GM12878 (cell line): ENCODE measurements at regions not wholly inside any gene's neighbourhood (a gene's known extent, or its start where the extent isn't known, plus 50 kb on each side); places are given as distances from the start of the nearest gene placed in this dataset.

Experiments
- ATAC-seq: fragments of 200-7000 bp; cut with Tn5 transposase; 3 replicates; pipeline ENCODE4 v1.9.1; 2020; ENCODE audit warnings: mild to moderate bottlenecking, moderate library complexity
- BruUV-seq: library from RNA; stranded (reverse); fragments of 400-500 nt; replicated peaks from 2 replicates; lab custom pipeline; 2021; lab: Mats Ljungman, UMichigan
- CTCF ChIA-PET: fragments of 300-600 bp; sonication (Branson Sonifier 250); formaldehyde crosslinking; extraction: SDS; loops from one replicate; lab custom pipeline; 2021; ENCODE audit warnings: inconsistent platforms; lab: Yijun Ruan, JAX
- POLR2A ChIA-PET: fragments of 350-600 bp; formaldehyde crosslinking; extraction: SDS; loops from one replicate; lab custom pipeline; 2021; ENCODE audit warnings: inconsistent platforms; lab: Charles Lee
- RAD21 ChIA-PET: fragments of 300-600 bp; sonication (Branson Sonifier 250); formaldehyde crosslinking; loops from one replicate; lab custom pipeline; 2023; ENCODE audit warnings: antibody characterized with exemption; ENCODE audit not compliant: unreplicated experiment; lab: Charles Lee
- SMC1A ChIA-PET: fragments of 300-600 bp; sonication (Branson Sonifier 250); formaldehyde crosslinking; loops from one replicate; lab custom pipeline; 2023; ENCODE audit not compliant: unreplicated experiment, uncharacterized antibody; lab: Charles Lee
- DNase-seq: peaks from one replicate; pipeline ENCODE4 v3.0.0-alpha.2; 2011; ENCODE audit warnings: low read depth, low spot score
- FAIRE-seq: peaks from 3 replicates; lab custom pipeline; 2011; peaks lifted over from hg19 to GRCh38; lab: Jason Lieb, UNC
- H2AFZ ChIP-seq: 2 replicates; pipeline ENCODE4 v1.6.0; 2011; ENCODE audit warnings: low read depth, low read length, control low read depth; ENCODE audit not compliant: control insufficient read depth
- H3K27ac ChIP-seq: 2 replicates; pipeline ENCODE4 v1.5.1; 2011; ENCODE audit warnings: control low read depth; ENCODE audit not compliant: control insufficient read depth, insufficient read depth
- H3K27me3 ChIP-seq, 2 experiments: replicated peaks in 1 of 2; 2 replicates each; pipeline versions ENCODE4 v1.6.0 to v1.6.1; 2011; ENCODE audit warnings: low read length in 1 of 2; ENCODE audit not compliant: control insufficient read depth in 2 of 2, insufficient read depth in 2 of 2
- H3K36me3 ChIP-seq, 2 experiments: 2 replicates each; pipeline ENCODE4 v1.5.1; 2011; ENCODE audit warnings: low read length in 1 of 2; ENCODE audit not compliant: control insufficient read depth in 2 of 2, insufficient read depth in 2 of 2
- H3K4me1 ChIP-seq: 2 replicates; pipeline ENCODE4 v1.6.1; 2011; ENCODE audit warnings: mild to moderate bottlenecking, low read length, moderate library complexity, mixed read lengths; ENCODE audit not compliant: control insufficient read depth, insufficient read depth
- H3K4me2 ChIP-seq: 2 replicates; pipeline ENCODE4 v1.6.0; 2011; ENCODE audit warnings: control low read depth; ENCODE audit not compliant: control insufficient read depth, insufficient read depth
- H3K4me3 ChIP-seq: fragments of 200-600 bp; sonication (generic); 2 replicates; pipeline ENCODE4 v1.5.1; 2016
- H3K79me2 ChIP-seq: 2 replicates; pipeline ENCODE4 v1.6.0; 2011; ENCODE audit warnings: low read length; ENCODE audit not compliant: control insufficient read depth, insufficient read depth
- H3K9ac ChIP-seq: 2 replicates; pipeline ENCODE4 v1.8.0; 2011; ENCODE audit warnings: low read length, control low read depth, mixed read lengths; ENCODE audit not compliant: control insufficient read depth, insufficient read depth
- H3K9me3 ChIP-seq: replicated peaks from 3 replicates; pipeline ENCODE4 v1.5.1; 2011; ENCODE audit warnings: mild to moderate bottlenecking, low read length; ENCODE audit not compliant: control insufficient read depth, insufficient read depth
- H4K20me1 ChIP-seq: 2 replicates; pipeline ENCODE4 v1.6.0; 2011; ENCODE audit not compliant: control insufficient read depth, insufficient read depth
- NBN ChIP-seq: fragments of 450-650 bp; IDR thresholded peaks from 2 replicates; pipeline ENCODE4 v1.6.1; 2016
- PAX5 ChIP-seq: IDR thresholded peaks from 2 replicates; pipeline ENCODE4 v1.6.1; 2011; ENCODE audit warnings: low read depth, low read length, borderline replicate concordance
- RAD51 ChIP-seq: fragments of 450-650 bp; IDR thresholded peaks from 2 replicates; pipeline ENCODE4 v1.6.1; 2016; ENCODE audit warnings: moderate library complexity, mild to moderate bottlenecking, inconsistent platforms
- RFX5 ChIP-seq: IDR thresholded peaks from 2 replicates; pipeline ENCODE4 v1.6.1; 2011; ENCODE audit warnings: low read depth, low read length, improper control_type of control experiment
- SIX5 ChIP-seq: IDR thresholded peaks from 2 replicates; pipeline ENCODE4 v1.6.1; 2011; ENCODE audit warnings: mild to moderate bottlenecking, low read depth, low read length, moderate library complexity; ENCODE audit not compliant: severe bottlenecking
- STAT1 ChIP-seq: fragments of 450-650 bp; conservative IDR thresholded peaks from 2 replicates; pipeline ENCODE4 v1.6.1; 2014; ENCODE audit warnings: antibody characterized with exemption, mild to moderate bottlenecking
- ZBED1 ChIP-seq: IDR thresholded peaks from 2 replicates; pipeline ENCODE4 v1.6.1; 2016; ENCODE audit warnings: borderline replicate concordance
- ZNF24 ChIP-seq: fragments of 450-650 bp; IDR thresholded peaks from 2 replicates; pipeline ENCODE4 v1.6.1; 2017; ENCODE audit warnings: antibody characterized with exemption, mild to moderate bottlenecking
- WGBS: methylation state at CpG from one replicate; pipeline ENCODE4 v1.1.6; 2016; ENCODE audit warnings: low lambda C conversion rate; ENCODE audit not compliant: insufficient replicate concordance, insufficient coverage; ENCODE audit errors: missing lambda C conversion rate; 5-methylcytosine and 5-hydroxymethylcytosine counted together
- in situ Hi-C: fragments of 300-500 bp; cut with MboI; formaldehyde crosslinking; loops from 9 replicates; pipeline ENCODE4 v1.14.3; 2018; ENCODE audit warnings: mixed read lengths
- intact Hi-C: fragments of 100-400 bp; cut with micrococcal nuclease; formaldehyde crosslinking; loops from one replicate; pipeline ENCODE4 v1.14.2; 2022; ENCODE audit not compliant: unreplicated experiment
- TF ChIP-seq, protein P1 (sequence below): fragments of 450-650 bp; IDR thresholded peaks from 2 replicates; pipeline ENCODE4 v1.6.1; 2016; ENCODE audit warnings: mild to moderate bottlenecking, moderate library complexity, borderline replicate concordance
- TF ChIP-seq, protein P2 (sequence below): IDR thresholded peaks from 2 replicates; pipeline ENCODE4 v1.6.1; 2012; ENCODE audit warnings: improper control_type of control experiment, low read depth, low read length; ENCODE audit not compliant: insufficient replicate concordance
- TF ChIP-seq, protein P3 (sequence below): fragments of 450-650 bp; IDR thresholded peaks from 2 replicates; pipeline ENCODE4 v1.6.1; 2017; ENCODE audit warnings: mild to moderate bottlenecking, low read depth, inconsistent platforms; ENCODE audit not compliant: poor library complexity, severe bottlenecking

DNA sequence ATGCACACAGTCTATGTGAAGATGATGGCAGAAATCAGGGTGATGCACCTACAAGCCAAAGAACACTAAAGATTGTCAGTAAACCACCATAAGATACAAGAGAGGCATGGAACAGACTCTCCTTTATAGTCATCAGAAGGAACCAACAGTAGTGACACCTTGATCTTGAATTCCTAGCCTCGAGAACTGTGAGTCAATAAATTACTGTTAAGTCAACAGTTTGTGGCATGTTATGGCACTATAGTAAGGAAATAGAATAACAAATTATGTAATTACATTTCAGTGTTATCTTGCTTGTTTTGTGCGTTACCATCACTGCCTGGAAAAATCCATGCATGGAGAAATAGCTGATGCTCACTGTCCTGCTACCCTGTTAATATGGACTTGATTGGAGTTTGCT lies 110.2 kb upstream of the LRP1B start:
- no peak overlapping the region for H2AFZ ChIP-seq
- no peak overlapping the region for H3K4me3 ChIP-seq
- ChIA-PET POLR2A (no interaction called here), RAD21 (no interaction called here), CTCF (no interaction called here)
- no peaks in the 10 kb centered on the region for H3K4me1 ChIP-seq
- H4K20me1 ChIP-seq: no peaks in the 10 kb centered on the region
- H3K9ac ChIP-seq: no peak overlapping the region
- ATAC-seq (no peak), FAIRE-seq (no peak)
- intact Hi-C loops (no loop called here), in situ Hi-C loops (no loop called here)
- WGBS: 0% methylated on average over 2 of the region's 2 CpGs
- no TSS peak for BruUV-seq
- H3K9me3 ChIP-seq: no peaks in the 10 kb centered on the region
- no peaks in the 10 kb centered on the region for H3K36me3 ChIP-seq
- no peak for TF ChIP-seq RAD51
- no peak for TF ChIP-seq RFX5
- no peak for TF ChIP-seq ZNF24
- no peak for TF ChIP-seq ZBED1
- TF ChIP-seq, protein P1, sequence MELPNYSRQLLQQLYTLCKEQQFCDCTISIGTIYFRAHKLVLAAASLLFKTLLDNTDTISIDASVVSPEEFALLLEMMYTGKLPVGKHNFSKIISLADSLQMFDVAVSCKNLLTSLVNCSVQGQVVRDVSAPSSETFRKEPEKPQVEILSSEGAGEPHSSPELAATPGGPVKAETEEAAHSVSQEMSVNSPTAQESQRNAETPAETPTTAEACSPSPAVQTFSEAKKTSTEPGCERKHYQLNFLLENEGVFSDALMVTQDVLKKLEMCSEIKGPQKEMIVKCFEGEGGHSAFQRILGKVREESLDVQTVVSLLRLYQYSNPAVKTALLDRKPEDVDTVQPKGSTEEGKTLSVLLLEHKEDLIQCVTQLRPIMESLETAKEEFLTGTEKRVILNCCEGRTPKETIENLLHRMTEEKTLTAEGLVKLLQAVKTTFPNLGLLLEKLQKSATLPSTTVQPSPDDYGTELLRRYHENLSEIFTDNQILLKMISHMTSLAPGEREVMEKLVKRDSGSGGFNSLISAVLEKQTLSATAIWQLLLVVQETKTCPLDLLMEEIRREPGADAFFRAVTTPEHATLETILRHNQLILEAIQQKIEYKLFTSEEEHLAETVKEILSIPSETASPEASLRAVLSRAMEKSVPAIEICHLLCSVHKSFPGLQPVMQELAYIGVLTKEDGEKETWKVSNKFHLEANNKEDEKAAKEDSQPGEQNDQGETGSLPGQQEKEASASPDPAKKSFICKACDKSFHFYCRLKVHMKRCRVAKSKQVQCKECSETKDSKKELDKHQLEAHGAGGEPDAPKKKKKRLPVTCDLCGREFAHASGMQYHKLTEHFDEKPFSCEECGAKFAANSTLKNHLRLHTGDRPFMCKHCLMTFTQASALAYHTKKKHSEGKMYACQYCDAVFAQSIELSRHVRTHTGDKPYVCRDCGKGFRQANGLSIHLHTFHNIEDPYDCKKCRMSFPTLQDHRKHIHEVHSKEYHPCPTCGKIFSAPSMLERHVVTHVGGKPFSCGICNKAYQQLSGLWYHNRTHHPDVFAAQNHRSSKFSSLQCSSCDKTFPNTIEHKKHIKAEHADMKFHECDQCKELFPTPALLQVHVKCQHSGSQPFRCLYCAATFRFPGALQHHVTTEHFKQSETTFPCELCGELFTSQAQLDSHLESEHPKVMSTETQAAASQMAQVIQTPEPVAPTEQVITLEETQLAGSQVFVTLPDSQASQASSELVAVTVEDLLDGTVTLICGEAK: no peak
- TF ChIP-seq PAX5: no peak
- no peak for TF ChIP-seq NBN
- TF ChIP-seq SIX5: no peak
- no peak for TF ChIP-seq STAT1
- TF ChIP-seq, protein P2, sequence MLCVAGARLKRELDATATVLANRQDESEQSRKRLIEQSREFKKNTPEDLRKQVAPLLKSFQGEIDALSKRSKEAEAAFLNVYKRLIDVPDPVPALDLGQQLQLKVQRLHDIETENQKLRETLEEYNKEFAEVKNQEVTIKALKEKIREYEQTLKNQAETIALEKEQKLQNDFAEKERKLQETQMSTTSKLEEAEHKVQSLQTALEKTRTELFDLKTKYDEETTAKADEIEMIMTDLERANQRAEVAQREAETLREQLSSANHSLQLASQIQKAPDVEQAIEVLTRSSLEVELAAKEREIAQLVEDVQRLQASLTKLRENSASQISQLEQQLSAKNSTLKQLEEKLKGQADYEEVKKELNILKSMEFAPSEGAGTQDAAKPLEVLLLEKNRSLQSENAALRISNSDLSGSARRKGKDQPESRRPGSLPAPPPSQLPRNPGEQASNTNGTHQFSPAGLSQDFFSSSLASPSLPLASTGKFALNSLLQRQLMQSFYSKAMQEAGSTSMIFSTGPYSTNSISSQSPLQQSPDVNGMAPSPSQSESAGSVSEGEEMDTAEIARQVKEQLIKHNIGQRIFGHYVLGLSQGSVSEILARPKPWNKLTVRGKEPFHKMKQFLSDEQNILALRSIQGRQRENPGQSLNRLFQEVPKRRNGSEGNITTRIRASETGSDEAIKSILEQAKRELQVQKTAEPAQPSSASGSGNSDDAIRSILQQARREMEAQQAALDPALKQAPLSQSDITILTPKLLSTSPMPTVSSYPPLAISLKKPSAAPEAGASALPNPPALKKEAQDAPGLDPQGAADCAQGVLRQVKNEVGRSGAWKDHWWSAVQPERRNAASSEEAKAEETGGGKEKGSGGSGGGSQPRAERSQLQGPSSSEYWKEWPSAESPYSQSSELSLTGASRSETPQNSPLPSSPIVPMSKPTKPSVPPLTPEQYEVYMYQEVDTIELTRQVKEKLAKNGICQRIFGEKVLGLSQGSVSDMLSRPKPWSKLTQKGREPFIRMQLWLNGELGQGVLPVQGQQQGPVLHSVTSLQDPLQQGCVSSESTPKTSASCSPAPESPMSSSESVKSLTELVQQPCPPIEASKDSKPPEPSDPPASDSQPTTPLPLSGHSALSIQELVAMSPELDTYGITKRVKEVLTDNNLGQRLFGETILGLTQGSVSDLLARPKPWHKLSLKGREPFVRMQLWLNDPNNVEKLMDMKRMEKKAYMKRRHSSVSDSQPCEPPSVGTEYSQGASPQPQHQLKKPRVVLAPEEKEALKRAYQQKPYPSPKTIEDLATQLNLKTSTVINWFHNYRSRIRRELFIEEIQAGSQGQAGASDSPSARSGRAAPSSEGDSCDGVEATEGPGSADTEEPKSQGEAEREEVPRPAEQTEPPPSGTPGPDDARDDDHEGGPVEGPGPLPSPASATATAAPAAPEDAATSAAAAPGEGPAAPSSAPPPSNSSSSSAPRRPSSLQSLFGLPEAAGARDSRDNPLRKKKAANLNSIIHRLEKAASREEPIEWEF: no peak
- TF ChIP-seq, protein P3, sequence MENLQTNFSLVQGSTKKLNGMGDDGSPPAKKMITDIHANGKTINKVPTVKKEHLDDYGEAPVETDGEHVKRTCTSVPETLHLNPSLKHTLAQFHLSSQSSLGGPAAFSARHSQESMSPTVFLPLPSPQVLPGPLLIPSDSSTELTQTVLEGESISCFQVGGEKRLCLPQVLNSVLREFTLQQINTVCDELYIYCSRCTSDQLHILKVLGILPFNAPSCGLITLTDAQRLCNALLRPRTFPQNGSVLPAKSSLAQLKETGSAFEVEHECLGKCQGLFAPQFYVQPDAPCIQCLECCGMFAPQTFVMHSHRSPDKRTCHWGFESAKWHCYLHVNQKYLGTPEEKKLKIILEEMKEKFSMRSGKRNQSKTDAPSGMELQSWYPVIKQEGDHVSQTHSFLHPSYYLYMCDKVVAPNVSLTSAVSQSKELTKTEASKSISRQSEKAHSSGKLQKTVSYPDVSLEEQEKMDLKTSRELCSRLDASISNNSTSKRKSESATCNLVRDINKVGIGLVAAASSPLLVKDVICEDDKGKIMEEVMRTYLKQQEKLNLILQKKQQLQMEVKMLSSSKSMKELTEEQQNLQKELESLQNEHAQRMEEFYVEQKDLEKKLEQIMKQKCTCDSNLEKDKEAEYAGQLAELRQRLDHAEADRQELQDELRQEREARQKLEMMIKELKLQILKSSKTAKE: no peak
- TF ChIP-seq, all 136 proteins: peak for 0
- SMC1A ChIA-PET: no interaction called here
- DNase-seq: no peak
- Histone ChIP-seq H3K4me2 (no peak overlapping the region), H3K79me2 (no peaks in the 10 kb centered on the region), H3K27ac (no peak overlapping the region), H3K27me3 (no peaks in the 10 kb centered on the region; a peak in 1 of 4 replicates)
